BJ (cell line): ENCODE measurements at regions not wholly inside any gene's neighbourhood (a gene's known extent, or its start where the extent isn't known, plus 50 kb on each side); places are given as distances from the start of the nearest gene placed in this dataset.

Experiments
- CTCF ChIA-PET: fragments of 350-600 bp; formaldehyde crosslinking; extraction: SDS; loops from one replicate; lab custom pipeline; 2021; ENCODE audit warnings: antibody characterized with exemption, inconsistent platforms; lab: Yijun Ruan, JAX
- POLR2A ChIA-PET: fragments of 300-600 bp; sonication (Branson Sonifier 250); formaldehyde crosslinking; extraction: SDS; loops from one replicate; lab custom pipeline; 2021; ENCODE audit warnings: antibody characterized with exemption; lab: Charles Lee
- DNase-seq: peaks from one replicate; pipeline ENCODE4 v3.0.0-alpha.2; 2011; ENCODE audit warnings: low read depth
- H3K27me3 ChIP-seq: 2 replicates; pipeline ENCODE4 v1.6.0; 2011; ENCODE audit warnings: low read length; ENCODE audit not compliant: control insufficient read depth, insufficient read depth
- H3K36me3 ChIP-seq: 2 replicates; pipeline ENCODE4 v1.5.1; 2011; ENCODE audit warnings: low read length; ENCODE audit not compliant: control insufficient read depth, insufficient read depth
- H3K4me3 ChIP-seq: 2 replicates; pipeline ENCODE4 v1.5.1; 2011; ENCODE audit warnings: low read depth, mild to moderate bottlenecking, control low read depth, low read length
- TF ChIP-seq, protein P1 (sequence below): IDR thresholded peaks from 2 replicates; pipeline ENCODE4 v1.5.1; 2011; ENCODE audit warnings: low read depth, mild to moderate bottlenecking, control low read depth, inconsistent platforms, low read length, moderate library complexity; ENCODE audit not compliant: insufficient read depth

DNA sequence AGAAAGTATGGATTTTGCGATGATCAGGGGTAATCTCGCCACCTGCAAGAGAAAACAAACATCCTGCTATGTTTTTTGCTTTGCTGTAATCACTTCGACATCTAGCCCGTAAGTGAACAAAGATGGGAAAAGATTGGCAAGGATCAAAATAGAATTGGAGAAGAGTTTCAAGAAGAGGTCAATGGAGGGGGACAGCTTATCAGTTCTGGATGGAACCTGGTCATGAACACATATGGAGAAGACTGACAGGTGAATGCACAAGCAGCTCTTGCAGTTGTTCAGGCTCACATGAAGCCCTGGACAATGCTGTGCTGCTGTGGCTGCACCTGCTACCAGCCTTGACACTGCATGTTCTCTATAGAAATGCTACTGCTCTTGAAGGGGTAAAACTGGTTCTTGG, 222.1 kb downstream of the BCAS1 start:
- no peak overlapping the region for H3K4me3 ChIP-seq
- TF ChIP-seq, protein P1, sequence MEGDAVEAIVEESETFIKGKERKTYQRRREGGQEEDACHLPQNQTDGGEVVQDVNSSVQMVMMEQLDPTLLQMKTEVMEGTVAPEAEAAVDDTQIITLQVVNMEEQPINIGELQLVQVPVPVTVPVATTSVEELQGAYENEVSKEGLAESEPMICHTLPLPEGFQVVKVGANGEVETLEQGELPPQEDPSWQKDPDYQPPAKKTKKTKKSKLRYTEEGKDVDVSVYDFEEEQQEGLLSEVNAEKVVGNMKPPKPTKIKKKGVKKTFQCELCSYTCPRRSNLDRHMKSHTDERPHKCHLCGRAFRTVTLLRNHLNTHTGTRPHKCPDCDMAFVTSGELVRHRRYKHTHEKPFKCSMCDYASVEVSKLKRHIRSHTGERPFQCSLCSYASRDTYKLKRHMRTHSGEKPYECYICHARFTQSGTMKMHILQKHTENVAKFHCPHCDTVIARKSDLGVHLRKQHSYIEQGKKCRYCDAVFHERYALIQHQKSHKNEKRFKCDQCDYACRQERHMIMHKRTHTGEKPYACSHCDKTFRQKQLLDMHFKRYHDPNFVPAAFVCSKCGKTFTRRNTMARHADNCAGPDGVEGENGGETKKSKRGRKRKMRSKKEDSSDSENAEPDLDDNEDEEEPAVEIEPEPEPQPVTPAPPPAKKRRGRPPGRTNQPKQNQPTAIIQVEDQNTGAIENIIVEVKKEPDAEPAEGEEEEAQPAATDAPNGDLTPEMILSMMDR: no peak
- DNase-seq: no peak
- no peaks in the 10 kb centered on the region for H3K36me3 ChIP-seq
- no peaks in the 10 kb centered on the region for H3K27me3 ChIP-seq
- ChIA-PET POLR2A (no interaction called here), CTCF (interaction anchor here (1.8 kb wide), 1 partner anchor 68 kb away, joined by 5 read pairs; no protein-coding TSS in a partner anchor)

DNA sequence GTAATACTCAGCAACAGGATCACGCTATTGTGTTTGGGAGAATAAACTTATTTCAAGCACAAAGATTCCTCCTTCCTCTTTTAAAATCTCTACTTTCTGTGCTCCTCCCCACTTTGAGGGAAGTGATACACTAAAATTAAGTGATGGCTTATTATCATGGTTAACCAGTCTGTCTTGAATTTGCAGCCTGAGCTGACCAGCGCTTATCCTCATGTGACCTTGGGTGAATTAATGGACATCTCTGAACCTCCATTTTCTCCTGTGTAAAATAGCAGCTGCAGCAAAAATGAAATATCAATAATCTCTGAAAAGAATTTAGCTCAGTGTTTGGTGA, 222.6 kb downstream of the BCAS1 start:
- CTCF ChIA-PET: interaction anchor here (1.8 kb wide), 1 partner anchor 68 kb away, joined by 5 read pairs; no protein-coding TSS in a partner anchor

DNA sequence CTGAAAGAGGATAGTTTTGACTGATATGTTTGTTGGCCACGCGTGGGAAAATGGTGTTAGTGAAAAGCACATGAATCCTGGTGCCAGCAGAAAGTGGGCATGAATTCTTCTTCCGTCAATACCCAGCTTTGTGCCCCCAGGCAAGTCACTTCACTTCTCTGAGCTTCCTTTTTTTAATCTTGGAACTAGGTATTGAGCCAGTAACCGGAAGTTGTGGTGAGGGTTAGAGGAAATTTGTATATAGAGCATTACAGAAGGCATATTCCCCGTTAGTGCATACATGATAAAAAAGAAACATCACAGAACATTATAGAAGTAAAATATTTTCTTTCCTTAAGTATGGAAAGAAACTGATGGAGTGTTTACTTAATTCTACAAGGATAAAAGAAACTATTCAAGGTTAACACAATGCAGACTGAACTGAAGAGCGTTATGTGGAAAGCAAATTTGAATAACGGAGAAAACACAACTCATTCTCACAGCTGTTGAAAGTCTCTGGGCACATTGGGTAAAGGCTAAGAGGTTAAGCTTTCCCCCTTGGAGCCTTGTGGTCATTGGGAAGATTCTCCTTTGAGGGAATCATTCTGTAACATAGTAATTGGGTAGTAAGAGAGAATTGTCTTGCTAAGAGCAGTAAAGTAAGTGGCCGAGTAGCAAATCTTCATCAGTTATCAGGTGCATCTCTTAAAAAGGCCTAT, 223.1 kb downstream of the BCAS1 start:
- ChIA-PET CTCF (interaction anchor here (1.8 kb wide), 1 partner anchor 69 kb away, joined by 5 read pairs; no protein-coding TSS in a partner anchor), POLR2A (no interaction called here)
- TF ChIP-seq, protein P1: no peak
- no peak for DNase-seq
- Histone ChIP-seq H3K36me3 (no peaks in the 10 kb centered on the region), H3K4me3 (no peak overlapping the region), H3K27me3 (no peaks in the 10 kb centered on the region)

More for the DNA sequence above, 222.6 kb downstream of the BCAS1 start:
- TF ChIP-seq, protein P1: no peak
- no peak for DNase-seq
- Histone ChIP-seq H3K4me3 (no peak overlapping the region), H3K27me3 (no peaks in the 10 kb centered on the region), H3K36me3 (no peaks in the 10 kb centered on the region)
- POLR2A ChIA-PET: no interaction called here

DNA sequence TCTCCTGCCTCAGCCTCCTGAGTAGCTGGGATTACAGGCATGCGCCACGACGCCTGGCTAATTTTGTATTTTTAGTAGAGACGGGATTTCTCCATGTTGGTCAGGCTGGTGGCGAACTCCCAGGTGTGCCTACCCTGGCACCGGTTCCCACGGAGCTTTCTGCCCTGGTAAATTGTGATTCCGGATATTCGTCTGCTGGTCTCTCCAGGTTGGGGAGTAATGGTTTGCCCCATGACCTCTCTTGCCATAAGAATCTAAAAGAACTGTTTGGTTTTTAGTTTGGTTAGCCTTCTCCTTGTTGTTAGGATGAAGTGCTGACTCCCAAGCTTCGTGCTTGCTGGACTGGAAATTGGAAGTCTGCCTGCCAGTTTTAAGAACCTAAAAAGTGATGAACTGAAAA, 223.8 kb downstream of the BCAS1 start:
- CTCF ChIA-PET: interaction anchor here (1.8 kb wide), 1 partner anchor 69 kb away, joined by 5 read pairs; no protein-coding TSS in a partner anchor
- POLR2A ChIA-PET: no interaction called here

DNA sequence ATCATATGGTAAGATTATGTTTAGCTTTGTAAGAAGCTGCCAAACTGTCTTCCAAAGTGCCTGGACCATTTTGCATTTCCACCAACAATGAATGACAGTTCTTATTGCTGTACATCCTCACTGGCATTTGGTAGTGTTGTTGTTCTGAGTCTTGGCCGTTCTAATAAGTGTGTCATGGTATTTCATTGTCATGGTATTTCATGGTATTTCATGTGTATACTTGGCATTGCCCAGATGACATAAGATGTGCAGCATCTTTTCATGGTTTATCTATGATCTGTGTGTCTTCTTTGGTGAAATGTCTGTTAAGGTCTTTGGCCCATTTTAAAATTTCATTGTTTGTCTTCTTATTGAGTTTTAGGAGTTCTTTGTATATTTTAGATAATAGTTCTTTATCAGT, 224.4 kb downstream of the BCAS1 start:
- TF ChIP-seq, protein P1: no peak
- no peak for DNase-seq
- no peak overlapping the region for H3K4me3 ChIP-seq
- CTCF ChIA-PET: no interaction called here
- no peaks in the 10 kb centered on the region for H3K27me3 ChIP-seq
- no peaks in the 10 kb centered on the region for H3K36me3 ChIP-seq
- POLR2A ChIA-PET: interaction anchor here (0.6 kb wide), 1 partner anchor 223 kb away, joined by 6 read pairs; no protein-coding TSS in a partner anchor

More for the DNA sequence above, 223.8 kb downstream of the BCAS1 start:
- TF ChIP-seq, protein P1: no peak
- Histone ChIP-seq H3K27me3 (no peaks in the 10 kb centered on the region), H3K36me3 (no peaks in the 10 kb centered on the region), H3K4me3 (no peak overlapping the region)
- DNase-seq: no peak
